Duodenal mucosa (tissue), 2 donors: ENCODE measurements at regions not wholly inside any gene's neighbourhood (a gene's known extent, or its start where the extent isn't known, plus 50 kb on each side); places are given as distances from the start of the nearest gene placed in this dataset.

Experiments used
- H3K27ac ChIP-seq: one replicate; pipeline ENCODE4 v1.7.0; 2013; ENCODE audit warnings: low read depth, low read length
- H3K27me3 ChIP-seq, 2 donors: one replicate each; pipeline ENCODE4 v1.7.0; 2013; ENCODE audit warnings: low read length in 2 of 2, control low read depth in 1 of 2; ENCODE audit not compliant: insufficient read depth in 2 of 2, control insufficient read depth in 1 of 2
- H3K36me3 ChIP-seq, 2 donors: one replicate each; pipeline ENCODE4 v1.7.0; 2013; ENCODE audit warnings: low read length in 2 of 2, control low read depth in 1 of 2; ENCODE audit not compliant: insufficient read depth in 2 of 2, control insufficient read depth in 1 of 2
- H3K4me1 ChIP-seq, 2 donors: one replicate each; pipeline ENCODE4 v1.7.0; 2013; ENCODE audit warnings: low read length in 2 of 2, control low read depth in 1 of 2; ENCODE audit not compliant: insufficient read depth in 2 of 2, control insufficient read depth in 1 of 2
- H3K4me3 ChIP-seq, 2 donors: one replicate each; pipeline ENCODE4 v1.7.0; 2013; ENCODE audit warnings: low read length in 2 of 2, low read depth in 1 of 2
- H3K9ac ChIP-seq, 2 donors: one replicate each; pipeline ENCODE4 v1.7.0; 2013; ENCODE audit warnings: low read length in 2 of 2, low read depth in 1 of 2
- H3K9me3 ChIP-seq, 2 donors: one replicate each; pipeline ENCODE4 v1.7.0; 2013; ENCODE audit warnings: low read length in 2 of 2, control low read depth in 1 of 2; ENCODE audit not compliant: control insufficient read depth in 1 of 2

DNA sequence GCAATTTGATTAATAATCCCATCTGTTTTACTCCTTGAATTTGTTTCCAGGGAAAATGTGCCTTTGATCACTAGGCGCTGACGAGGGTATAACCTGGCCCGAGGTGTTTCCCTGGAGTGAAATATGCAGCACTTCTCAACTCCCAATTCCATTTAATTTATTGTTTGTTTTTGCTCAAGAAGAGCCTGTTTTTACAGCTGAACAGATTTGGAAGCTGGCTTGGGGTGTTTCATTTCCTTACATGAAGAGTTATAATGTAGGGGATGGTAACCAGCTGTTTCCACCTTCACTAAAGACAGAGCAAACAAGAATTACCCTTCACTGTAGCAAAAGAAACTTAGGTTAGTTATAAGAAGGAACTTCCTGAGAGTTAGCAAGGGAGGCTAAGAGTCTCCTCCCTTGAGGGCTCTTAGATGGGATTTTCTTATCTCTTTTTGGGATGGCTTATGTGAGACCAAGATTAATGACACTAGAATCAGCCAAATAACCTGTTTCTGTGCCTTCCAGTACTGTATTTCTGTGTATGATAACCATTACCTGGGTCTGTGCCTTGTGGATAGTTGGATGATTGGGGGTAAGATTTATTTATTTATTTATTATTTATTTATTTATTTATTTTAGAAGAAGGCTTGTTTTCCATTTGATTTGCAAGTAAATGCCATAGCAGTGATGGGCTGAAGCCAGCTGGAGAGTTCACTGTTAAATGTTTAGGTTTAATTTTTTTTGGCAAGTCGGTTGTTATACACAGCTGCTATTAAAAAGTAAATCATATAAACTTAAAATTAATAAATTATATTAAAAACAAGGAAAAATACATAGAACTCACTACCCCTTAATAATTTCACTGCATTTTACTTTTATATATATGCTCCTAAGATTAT is 162.2 kb upstream of the BMP2 start:
- H3K9ac ChIP-seq, result no peak overlapping the region
- no peaks in the 10 kb centered on the region for H3K4me1 ChIP-seq
- no peaks in the 10 kb centered on the region for H3K36me3 ChIP-seq
- H3K27ac ChIP-seq, result no peak overlapping the region
- no peaks in the 10 kb centered on the region for H3K9me3 ChIP-seq
- H3K27me3 ChIP-seq, result no peaks in the 10 kb centered on the region
- no peak overlapping the region for H3K4me3 ChIP-seq

DNA sequence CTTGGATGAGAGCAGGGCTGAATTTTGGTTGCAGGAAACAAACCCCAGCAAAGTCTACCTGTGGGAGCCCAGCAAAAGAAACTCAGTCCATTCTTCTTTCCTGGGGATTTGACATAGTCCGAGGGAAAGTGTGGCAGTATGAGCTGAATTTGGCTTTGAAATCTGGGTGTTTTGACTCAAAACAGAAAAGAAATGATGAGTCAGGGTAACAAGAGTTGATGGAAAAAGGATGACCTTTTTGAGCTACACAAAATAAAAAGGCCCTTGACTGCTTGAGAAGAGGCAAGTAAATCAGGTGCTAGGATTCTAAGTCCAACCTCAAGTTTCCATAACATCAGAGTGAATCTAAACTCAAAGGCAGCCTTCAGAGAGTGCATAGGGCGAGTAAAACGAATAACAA is 163.3 kb upstream of the BMP2 start:
- no peaks in the 10 kb centered on the region for H3K27me3 ChIP-seq
- no peak overlapping the region for H3K4me3 ChIP-seq
- no peaks in the 10 kb centered on the region for H3K9me3 ChIP-seq
- no peak overlapping the region for H3K27ac ChIP-seq
- H3K9ac ChIP-seq, result no peak overlapping the region
- no peaks in the 10 kb centered on the region for H3K36me3 ChIP-seq
- H3K4me1 ChIP-seq, result no peaks in the 10 kb centered on the region

DNA sequence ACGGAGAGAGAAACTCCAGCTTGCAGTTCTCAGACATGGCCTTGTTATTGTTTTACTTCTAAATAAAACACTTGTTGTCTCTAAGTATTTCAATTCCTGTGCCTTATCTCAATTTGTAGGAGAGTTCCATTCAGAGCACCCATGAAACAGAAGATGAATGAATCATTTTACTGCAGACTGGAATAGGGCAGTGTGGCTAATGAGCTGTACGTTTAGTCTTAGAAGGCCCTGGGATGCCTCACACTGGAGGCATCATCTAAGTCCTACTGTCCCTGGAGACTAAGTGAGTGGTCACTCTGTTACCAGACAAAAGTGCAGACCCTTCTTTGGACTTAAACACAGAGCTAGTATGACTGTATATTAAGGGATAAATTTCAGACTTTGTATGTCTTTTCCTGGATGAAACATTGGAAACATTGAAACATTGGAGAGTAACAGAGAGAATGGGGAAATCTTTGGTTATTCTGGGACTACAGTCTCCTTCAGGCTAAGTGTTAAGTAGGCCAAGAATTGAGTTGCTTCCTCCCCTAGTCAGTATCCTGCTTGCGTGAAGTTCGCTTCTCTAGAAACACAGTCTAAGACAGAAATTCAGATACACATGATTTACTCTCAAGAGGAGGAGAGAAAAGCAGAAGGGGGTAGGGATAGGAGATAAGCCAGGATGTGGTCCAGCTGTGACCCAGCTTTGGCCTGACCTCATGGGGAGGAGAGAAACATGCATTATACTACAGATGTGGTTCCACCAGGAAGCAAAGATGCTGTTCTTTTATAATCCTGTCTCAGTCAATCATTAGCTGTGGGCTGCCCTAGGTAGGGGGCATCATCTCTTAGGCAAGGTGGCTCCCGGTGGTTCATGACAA is 167.4 kb upstream of the BMP2 start:
- no peaks in the 10 kb centered on the region for H3K36me3 ChIP-seq
- H3K9me3 ChIP-seq, result no peaks in the 10 kb centered on the region
- no peak overlapping the region for H3K9ac ChIP-seq
- no peaks in the 10 kb centered on the region for H3K27me3 ChIP-seq
- no peaks in the 10 kb centered on the region for H3K4me1 ChIP-seq
- no peak overlapping the region for H3K4me3 ChIP-seq
- H3K27ac ChIP-seq, result no peak overlapping the region

DNA sequence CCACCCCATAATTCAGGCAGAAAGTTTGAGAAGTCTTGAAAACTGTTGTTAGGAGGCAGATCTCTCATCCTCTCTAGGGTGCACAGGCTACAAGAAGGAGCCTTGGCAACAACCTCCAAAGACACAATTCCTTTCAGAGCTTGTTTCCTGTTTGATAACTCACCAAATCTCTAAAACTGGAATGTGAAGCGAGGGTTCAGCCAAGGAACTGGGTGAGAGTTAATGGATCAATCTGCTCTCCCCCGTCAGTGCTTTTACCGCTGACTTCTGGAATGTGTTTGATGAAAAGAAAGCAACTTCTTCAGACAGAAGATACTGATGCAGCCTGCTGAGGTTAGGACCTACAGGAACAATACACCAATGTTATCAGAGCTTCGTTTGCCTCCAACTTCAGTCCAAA is 171.8 kb upstream of the BMP2 start:
- Histone ChIP-seq H3K36me3 (no peaks in the 10 kb centered on the region), H3K27me3 (no peaks in the 10 kb centered on the region), H3K27ac (no peak overlapping the region), H3K9me3 (no peaks in the 10 kb centered on the region), H3K4me3 (no peak overlapping the region), H3K4me1 (no peaks in the 10 kb centered on the region), H3K9ac (no peak overlapping the region)

DNA sequence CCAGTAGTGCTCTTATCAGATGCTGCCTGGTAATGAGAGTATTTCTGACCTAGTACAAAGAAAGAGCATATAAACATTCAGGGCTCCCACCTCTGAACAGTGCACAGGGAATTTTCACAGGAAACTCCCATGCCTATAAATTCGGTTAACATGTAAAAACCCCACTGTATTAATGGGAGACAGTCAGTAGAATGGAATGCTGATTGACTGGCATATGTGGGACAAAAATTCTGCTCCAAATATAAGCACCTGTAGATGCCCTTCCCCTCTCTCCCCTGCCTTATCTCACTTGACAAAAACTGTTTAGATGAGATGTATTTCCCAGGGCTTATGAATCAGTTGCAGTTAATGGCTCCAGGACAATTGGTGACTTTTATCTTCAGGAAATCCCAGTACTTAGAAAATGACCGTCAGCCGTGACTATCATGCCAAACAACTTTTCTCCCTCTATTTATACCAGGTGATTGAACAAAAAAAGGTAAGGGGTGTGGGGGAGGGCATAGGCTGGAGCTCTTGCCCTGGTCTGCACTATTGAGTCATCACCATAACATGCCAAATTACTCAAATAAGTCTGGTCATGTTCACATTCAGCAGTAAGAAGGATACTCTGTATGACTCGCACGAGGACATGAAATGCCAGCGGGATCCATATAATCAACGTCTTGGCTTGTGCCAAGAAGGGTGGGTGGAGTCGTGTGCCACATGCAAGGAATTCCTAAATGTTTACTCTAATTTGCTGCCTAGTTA is 176.4 kb upstream of the BMP2 start:
- H3K27ac ChIP-seq, result no peak overlapping the region
- H3K27me3 ChIP-seq, result no peaks in the 10 kb centered on the region
- no peak overlapping the region for H3K9ac ChIP-seq
- H3K4me1 ChIP-seq, result no peaks in the 10 kb centered on the region
- H3K9me3 ChIP-seq, result no peaks in the 10 kb centered on the region
- no peaks in the 10 kb centered on the region for H3K36me3 ChIP-seq
- no peak overlapping the region for H3K4me3 ChIP-seq

DNA sequence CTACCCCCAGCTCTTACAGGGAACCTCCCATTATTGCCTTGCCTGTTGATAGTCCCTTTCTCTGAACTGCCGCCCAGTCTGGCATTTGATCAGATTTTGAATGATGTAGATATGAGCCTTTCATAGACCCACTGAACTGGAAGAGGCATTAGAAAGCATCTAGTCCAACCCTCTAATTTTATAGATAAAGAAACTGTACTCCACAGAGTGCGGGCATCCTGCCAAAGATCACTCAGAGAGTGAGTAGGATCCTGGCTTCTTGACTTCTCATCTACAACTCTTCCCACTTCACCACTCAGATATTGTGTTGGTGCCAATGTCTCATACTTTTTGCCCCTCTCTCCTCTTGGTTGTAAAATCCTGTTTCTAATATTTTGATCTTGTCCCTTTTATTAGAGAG is 179.2 kb upstream of the BMP2 start:
- no peak overlapping the region for H3K4me3 ChIP-seq
- H3K27me3 ChIP-seq, result no peaks in the 10 kb centered on the region
- no peaks in the 10 kb centered on the region for H3K9me3 ChIP-seq
- H3K36me3 ChIP-seq, result no peaks in the 10 kb centered on the region
- no peak overlapping the region for H3K9ac ChIP-seq
- no peak overlapping the region for H3K27ac ChIP-seq
- no peaks in the 10 kb centered on the region for H3K4me1 ChIP-seq

DNA sequence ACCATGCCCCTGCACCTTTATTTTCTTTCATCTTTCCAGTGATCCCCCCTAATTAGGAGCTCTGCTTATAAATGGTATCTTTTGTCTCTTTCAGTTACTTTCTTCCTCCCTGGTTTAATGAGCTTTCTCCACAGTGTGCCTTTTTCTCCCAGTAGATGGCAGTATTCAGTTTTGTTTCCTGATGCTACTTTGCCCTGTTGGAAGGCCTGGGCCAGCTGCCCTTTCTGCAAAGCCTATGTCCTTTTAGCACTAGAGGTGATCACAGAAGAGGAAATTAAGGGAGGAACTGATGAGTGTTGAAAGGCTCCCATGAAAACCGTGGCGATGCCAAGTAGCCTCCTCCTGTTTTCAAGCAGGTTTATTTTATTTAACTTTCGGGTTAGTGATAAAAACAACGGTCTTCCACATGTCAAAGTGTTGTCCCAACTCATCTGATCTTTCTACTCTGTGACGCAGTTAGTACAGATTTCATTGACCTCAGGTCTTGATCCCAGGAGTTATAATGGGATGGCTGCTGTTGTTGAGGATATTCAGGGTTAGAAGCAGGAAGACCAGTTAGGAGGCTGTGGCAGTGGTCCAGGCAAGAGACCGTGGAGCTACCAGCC is 184.2 kb upstream of the BMP2 start:
- Histone ChIP-seq H3K27ac (no peak overlapping the region), H3K9ac (no peak overlapping the region), H3K4me1 (no peaks in the 10 kb centered on the region), H3K4me3 (no peak overlapping the region), H3K36me3 (no peaks in the 10 kb centered on the region), H3K27me3 (no peaks in the 10 kb centered on the region), H3K9me3 (no peaks in the 10 kb centered on the region)

DNA sequence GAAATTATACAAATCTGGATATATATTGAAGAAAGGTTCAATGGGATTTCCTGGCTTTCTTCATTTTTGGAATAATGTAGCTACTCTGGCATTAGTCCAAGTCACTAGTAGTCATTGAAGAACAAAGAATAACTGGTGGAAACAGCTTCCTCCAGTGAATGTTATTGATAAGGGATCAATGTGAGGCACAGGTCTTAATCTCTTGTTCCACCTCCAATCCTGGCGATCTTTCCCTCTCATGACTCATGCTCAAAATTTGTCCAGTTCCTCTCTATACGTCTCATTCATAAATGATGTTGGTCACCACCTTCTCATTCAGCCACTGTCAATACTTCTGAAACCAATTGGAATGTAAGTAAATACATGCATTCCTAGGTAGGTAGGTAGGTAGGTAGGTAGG is 185.0 kb upstream of the BMP2 start:
- Histone ChIP-seq H3K36me3 (no peaks in the 10 kb centered on the region), H3K27ac (no peak overlapping the region), H3K9me3 (no peaks in the 10 kb centered on the region), H3K4me1 (no peaks in the 10 kb centered on the region), H3K9ac (no peak overlapping the region), H3K4me3 (no peak overlapping the region), H3K27me3 (no peaks in the 10 kb centered on the region)

DNA sequence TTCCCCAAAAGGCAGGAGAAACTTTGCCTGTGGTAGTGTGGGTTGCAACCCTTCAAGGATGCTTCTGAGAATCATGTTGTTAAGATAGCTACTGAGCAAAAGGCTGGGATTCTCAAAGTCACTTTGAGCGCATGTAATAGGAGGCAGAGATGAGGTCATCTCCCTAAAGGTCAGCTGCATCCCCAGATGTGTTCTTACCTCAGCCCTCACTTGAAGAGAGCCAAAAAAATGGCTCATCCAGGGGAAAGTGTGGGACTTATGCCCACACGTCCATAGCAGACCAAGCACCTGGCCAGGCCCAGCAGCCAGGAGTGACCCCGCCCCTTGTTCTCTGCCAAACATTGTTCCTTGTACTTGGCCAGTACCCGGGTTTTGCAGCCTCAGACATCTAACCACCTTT is 187.0 kb upstream of the BMP2 start:
- H3K36me3 ChIP-seq, result no peaks in the 10 kb centered on the region
- H3K4me1 ChIP-seq, result no peaks in the 10 kb centered on the region
- H3K9me3 ChIP-seq, result no peaks in the 10 kb centered on the region
- H3K27ac ChIP-seq, result no peak overlapping the region
- no peak overlapping the region for H3K9ac ChIP-seq
- no peaks in the 10 kb centered on the region for H3K27me3 ChIP-seq
- H3K4me3 ChIP-seq, result no peak overlapping the region
